NCI-H526 treated with DMSO at 0.1 percent for 48 hours (cell line): ENCODE measurements at regions not wholly inside any gene's neighbourhood (a gene's known extent, or its start where the extent isn't known, plus 50 kb on each side); places are given as distances from the start of the nearest gene placed in this dataset.
"Not testable (repeated sequence)": the region's sequence is repeated elsewhere in the genome, so short reads cannot be mapped to it uniquely, and the experiment has no call there.

Source experiments
- DNase-seq: peaks from one replicate; lab custom pipeline; 2025; lab: John Stamatoyannopoulos, UW

DNA sequence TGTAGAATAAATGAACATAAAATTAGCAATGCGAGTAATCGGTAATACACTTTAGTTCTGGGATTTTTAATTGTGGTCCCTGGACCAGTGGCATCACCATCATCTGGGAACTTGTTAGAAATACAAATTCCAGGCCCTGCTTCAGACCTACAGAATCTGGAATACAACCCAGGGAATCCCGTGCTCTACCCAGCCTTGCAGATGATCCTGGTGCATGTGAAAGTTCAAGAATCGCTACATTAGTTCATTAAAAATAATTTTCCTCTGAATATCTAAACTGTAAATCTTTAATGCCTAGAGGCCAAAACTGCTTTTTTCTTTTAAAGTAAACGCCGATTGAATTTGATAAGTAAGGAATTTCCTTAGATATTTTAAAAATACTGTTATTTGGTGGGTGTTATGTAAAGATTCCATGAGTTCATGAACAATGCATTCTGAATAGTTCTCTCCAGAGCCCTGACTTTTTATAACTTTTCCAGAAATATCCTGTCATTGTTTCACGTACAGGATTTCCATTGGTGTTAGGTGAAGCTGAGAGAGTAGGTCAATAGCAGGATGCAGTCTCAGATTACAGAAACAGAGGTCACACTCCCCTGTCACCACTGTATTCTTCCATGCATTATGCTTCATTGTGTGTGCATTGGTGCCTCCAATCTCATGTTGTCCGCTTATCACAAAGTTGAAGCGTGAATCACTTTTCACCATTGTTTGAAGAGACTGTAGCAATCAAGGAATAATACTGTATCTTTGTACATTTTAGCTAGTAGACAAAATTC lies 596.5 kb upstream of the KLF12 start:
- no peak for DNase-seq

DNA sequence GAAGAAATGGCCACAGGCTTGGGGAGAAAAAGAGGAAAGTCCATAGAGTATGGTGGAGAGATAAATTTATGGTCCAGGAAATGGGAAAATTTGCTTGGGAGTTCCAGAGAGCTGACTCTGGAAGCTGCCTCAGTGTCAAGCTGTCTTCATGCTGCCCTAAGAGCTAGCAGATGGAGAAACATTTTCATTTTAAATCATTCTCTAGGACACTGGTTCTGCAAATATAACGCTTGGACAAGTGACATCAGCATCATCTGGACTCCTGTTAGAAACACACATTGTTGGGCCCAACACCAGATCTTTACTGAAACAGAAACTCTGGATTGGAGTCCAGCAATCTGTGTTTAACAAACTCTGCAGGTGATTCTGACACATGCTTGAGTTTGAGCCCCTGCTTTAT lies 592.0 kb upstream of the KLF12 start:
- DNase-seq, result no peak

DNA sequence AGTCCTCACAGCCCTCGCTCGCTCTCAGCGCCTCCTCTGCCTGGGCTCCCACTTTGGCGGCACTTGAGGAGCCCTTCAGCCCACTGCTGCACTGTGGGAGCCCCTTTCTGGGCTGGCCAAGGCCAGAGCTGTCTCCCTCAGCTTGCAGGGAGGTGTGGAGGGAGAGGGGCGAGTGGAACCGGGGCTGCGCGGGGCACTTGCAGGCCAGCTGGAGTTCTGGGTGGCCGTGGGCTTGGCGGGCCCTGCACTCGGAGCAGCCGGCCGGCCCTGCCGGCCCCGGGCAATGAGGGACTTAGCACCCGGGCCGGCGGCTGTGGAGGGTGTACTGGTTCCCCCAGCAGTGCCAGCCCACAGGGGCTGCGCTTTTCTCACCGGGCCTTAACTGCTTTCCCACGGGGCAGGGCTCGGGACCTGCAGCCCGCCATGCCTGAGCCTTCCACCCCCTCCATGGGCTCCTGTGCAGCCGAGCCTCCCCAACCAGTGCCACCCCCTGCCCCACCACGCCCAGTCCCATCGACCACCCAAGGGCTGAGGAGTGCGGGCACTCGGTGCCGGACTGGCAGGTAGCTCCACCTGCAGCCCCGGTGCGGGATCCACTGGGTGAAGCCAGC lies 584.1 kb upstream of the KLF12 start:
- DNase-seq, result not testable (repeated sequence)

- DNase-seq, result no peak
These were observed 581.5 kb upstream of the KLF12 start for GRCh38 chr13:74715718-74716117.

- DNase-seq, result no peak
These were observed 575.8 kb upstream of the KLF12 start for GRCh38 chr13:74710006-74710405.

- no peak for DNase-seq
These were observed 575.0 kb upstream of the KLF12 start for GRCh38 chr13:74709226-74709625.

GRCh38 chr13:74708629-74709028 lies 574.4 kb upstream of the KLF12 start:
- DNase-seq, result no peak

DNA sequence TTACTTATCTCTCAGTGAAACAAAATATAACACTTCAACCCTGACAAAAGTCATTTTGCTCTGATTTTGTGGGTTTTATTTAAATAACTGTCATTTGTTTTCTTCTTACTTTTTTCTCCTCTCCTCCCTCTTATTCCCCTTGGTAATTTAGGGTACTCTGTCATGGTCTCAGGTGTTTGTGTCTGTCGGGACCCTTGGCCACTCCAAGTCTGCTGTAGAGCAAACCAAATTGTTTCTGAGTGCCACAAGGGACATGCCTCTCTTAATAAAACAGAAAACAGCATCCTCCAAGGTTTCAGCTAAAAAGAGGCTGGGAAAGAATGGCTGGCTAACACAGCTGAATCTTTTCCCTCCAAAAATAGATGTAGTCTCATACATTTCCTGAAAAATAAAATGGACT lies 573.1 kb upstream of the KLF12 start:
- DNase-seq, result no peak

GRCh38 chr13:74706801-74707200 lies 572.6 kb upstream of the KLF12 start:
- DNase-seq, result no peak

DNA sequence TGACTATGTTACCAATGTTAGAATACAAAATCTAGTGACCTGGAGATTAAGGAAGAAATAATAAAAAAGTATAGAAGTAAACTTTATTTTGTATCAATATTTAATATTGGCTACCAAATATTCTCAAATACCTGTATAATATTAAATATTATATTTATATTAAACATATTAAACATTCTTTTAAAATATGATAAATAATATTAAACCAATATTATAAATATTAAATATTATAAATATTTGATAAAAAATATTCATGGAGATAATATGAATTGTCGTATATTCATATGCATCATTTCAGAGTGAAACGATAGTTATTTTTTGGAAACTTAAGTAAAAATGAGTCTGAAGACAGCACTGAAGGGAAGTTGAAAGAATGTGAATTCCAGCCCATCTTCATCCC lies 571.2 kb upstream of the KLF12 start:
- no peak for DNase-seq

- DNase-seq, result no peak
These were observed 569.7 kb upstream of the KLF12 start for GRCh38 chr13:74703855-74704387.

- no peak for DNase-seq
These were observed 562.1 kb upstream of the KLF12 start for GRCh38 chr13:74696148-74696922.

DNA sequence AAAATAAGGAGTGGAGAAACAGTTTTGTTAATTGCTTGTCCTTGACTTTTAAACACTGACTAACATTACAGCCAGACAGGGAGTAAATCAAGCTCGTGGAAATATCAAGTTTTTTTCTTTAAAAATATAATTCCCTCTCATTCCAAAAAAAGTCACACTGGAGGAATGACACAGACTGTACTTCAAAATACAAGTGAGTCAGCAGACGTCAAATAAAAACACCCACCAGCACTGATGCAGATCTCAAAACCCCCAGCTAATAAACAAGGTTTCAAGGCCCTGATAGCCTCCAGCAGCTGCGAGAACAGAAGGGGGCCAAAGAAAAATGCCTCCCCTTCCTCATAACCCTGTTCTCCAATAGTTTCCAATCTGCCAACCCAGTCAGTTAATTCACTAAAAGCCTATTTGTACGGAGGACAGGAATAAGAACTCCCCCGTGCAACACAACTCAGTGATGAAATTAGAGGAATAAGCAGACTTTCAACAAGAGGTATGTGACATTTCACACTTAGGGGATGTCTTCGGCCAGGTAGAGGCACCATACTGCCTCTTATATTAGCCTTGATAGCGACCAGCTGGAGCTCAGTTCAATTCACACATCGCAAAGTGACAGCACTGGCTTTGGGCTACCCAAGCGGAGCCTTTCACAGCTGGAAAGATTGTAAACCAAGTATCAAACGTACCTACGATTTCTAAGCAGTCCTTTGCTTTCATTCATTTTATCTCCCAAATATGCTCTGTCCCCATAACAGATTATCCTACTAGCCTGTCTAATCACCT lies 561.0 kb upstream of the KLF12 start:
- DNase-seq, result no peak

GRCh38 chr13:74687442-74688182 lies 553.4 kb upstream of the KLF12 start:
- DNase-seq, result no peak

DNA sequence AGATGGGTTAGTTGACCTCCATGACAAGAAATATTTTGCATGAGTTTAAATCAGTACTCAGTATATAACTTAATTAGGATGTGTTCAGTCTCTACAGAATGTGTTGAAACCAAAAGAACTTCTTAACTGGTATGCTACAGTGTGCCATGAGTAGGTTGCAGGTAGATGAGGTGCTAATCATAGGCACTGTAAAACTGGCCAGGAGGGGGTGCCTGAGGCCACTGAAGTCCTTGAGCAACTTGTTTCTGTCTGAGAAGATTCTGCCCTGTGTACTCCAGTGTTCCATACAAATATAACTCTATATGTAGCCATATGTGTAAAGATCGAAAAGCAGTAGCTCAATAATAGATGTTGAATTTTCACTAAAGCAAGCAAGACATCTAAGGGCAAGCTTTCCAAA lies 549.2 kb upstream of the KLF12 start:
- no peak for DNase-seq

- DNase-seq, result no peak
These were observed 548.5 kb upstream of the KLF12 start for GRCh38 chr13:74682746-74683145.

- DNase-seq, result no peak
These were observed 547.7 kb upstream of the KLF12 start for GRCh38 chr13:74681891-74682290.

GRCh38 chr13:74678308-74678965 lies 544.2 kb upstream of the KLF12 start:
- DNase-seq, result no peak

DNA sequence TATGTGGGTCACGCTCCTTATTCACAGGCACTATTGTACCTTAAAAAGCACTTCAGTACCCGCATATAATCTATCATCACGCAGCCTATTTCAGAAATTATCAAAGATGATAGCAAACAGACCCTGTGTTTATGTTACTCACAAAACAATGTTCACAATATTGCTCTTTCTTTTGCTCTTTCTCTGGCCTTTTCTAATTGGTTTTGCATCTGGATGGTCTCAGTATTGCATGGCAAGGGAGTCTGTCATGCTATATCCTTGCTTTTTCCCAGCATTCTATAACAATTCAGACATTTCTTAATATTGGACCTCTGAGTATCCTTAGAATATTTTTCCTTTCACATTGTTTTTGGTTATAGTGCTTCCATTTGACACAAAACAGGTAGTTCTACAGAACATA lies 541.8 kb upstream of the KLF12 start:
- no peak for DNase-seq

DNA sequence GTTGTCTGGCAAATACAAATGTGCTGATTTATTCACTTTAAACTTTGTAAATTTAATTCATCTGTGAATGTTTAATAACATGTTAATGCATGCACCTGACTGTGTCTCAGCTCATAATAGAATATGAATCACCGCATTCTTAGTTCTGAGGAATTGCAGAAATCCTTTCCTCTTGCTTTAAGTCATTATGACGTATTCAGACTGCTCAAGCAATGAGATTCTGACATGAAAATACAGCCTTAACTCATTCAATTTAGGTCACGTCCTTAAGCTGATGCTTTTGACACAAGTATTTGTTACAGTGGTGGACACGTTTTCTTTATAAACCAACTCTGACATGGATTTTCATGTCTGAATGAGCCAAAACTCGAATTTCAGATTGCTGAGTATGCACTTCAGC lies 541.0 kb upstream of the KLF12 start:
- DNase-seq, result no peak

DNA sequence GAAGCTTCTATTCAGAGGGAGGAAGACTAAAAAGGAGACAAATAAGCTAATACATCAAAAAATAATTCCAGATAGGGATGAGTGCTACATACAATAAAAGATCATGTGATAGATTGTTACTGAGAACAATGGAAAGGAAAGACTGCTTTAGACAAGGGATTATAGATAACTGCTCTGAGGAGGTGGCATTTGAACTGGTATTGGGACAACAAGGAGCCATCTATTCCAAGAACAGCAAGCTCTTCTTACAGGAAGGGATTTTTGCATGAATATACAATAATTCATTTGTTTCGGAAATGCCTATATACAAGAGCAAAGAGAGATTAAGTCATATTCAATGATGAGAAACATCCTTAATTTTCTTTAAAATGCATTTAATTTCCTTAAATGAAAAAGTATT lies 540.5 kb upstream of the KLF12 start:
- no peak for DNase-seq
